MCF 10A (cell line): ENCODE measurements at regions not wholly inside any gene's neighbourhood (a gene's known extent, or its start where the extent isn't known, plus 50 kb on each side); places are given as distances from the start of the nearest gene placed in this dataset.

Experiments used
- BruUV-seq: library from RNA; stranded (reverse); fragments of 400-500 nt; replicated peaks from 2 replicates; lab custom pipeline; 2021; lab: Mats Ljungman, UMichigan
- CTCF ChIA-PET: fragments of 300-600 bp; sonication (Branson Sonifier 250); formaldehyde crosslinking; extraction: SDS; loops from one replicate; lab custom pipeline; 2021; ENCODE audit warnings: antibody characterized with exemption, inconsistent platforms; lab: Yijun Ruan, JAX
- POLR2A ChIA-PET: fragments of 300-600, 350-650 bp; sonication (Branson Sonifier 250); formaldehyde crosslinking; extraction: SDS; loops from one replicate; lab custom pipeline; 2020; ENCODE audit warnings: antibody characterized with exemption, inconsistent platforms; lab: Yijun Ruan, JAX
- DNase-seq: peaks from one replicate; pipeline ENCODE4 v3.0.0-alpha.2; 2018; ENCODE audit not compliant: unreplicated experiment
- H3K27ac Mint-ChIP-seq: one replicate; pipeline ENCODE4 v1.8.0; 2022; ENCODE audit warnings: mild to moderate bottlenecking, low read depth, mixed read lengths; ENCODE audit not compliant: unreplicated experiment
- H3K27me3 Mint-ChIP-seq: one replicate; pipeline ENCODE4 v1.8.0; 2022; ENCODE audit warnings: mixed read lengths; ENCODE audit not compliant: insufficient read depth, unreplicated experiment
- H3K36me3 Mint-ChIP-seq: one replicate; pipeline ENCODE4 v1.8.0; 2022; ENCODE audit warnings: mild to moderate bottlenecking, moderate library complexity, mixed read lengths; ENCODE audit not compliant: insufficient read depth, unreplicated experiment
- H3K4me1 Mint-ChIP-seq: one replicate; pipeline ENCODE4 v1.8.0; 2022; ENCODE audit warnings: mixed read lengths; ENCODE audit not compliant: insufficient read depth, unreplicated experiment
- H3K4me3 Mint-ChIP-seq: one replicate; pipeline ENCODE4 v1.8.0; 2022; ENCODE audit warnings: mild to moderate bottlenecking, moderate library complexity, mixed read lengths; ENCODE audit not compliant: unreplicated experiment
- H3K9me3 Mint-ChIP-seq: one replicate; pipeline ENCODE4 v1.8.0; 2022; ENCODE audit warnings: mixed read lengths; ENCODE audit not compliant: unreplicated experiment
- CTCF ChIP-seq: fragments of 200-600 bp; IDR thresholded peaks from one replicate; pipeline ENCODE4 v1.8.0; 2022; ENCODE audit warnings: antibody characterized with exemption, mild to moderate bottlenecking; ENCODE audit not compliant: unreplicated experiment
- intact Hi-C: fragments of 100-400 bp; cut with micrococcal nuclease; formaldehyde crosslinking; loops from 2 replicates; pipeline ENCODE4 v1.14.1; 2022

GRCh38 chr13:62205273-62205672 is 789.6 kb upstream of the PCDH20 start:
- TF ChIP-seq CTCF: no peak
- H3K4me1 Mint-ChIP-seq: no peaks in the 10 kb centered on the region
- CTCF ChIA-PET: no interaction called here
- intact Hi-C loops: no loop called here
- peaks cover 7% of the 10 kb centered on the region for H3K9me3 Mint-ChIP-seq
- no peak for DNase-seq
- H3K27me3 Mint-ChIP-seq: no peaks in the 10 kb centered on the region
- H3K4me3 Mint-ChIP-seq: no peak overlapping the region
- H3K36me3 Mint-ChIP-seq: no peaks in the 10 kb centered on the region
- no peak overlapping the region for H3K27ac Mint-ChIP-seq
- BruUV-seq: no TSS peak
- POLR2A ChIA-PET: no interaction called here

- BruUV-seq: no TSS peak
- CTCF ChIA-PET: no interaction called here
- Mint-ChIP-seq H3K4me1 (peaks cover 11% of the 10 kb centered on the region), H3K27ac (no peak overlapping the region), H3K4me3 (no peak overlapping the region), H3K27me3 (no peaks in the 10 kb centered on the region), H3K9me3 (no peaks in the 10 kb centered on the region), H3K36me3 (no peaks in the 10 kb centered on the region)
- TF ChIP-seq CTCF: no peak
- DNase-seq: no peak
- POLR2A ChIA-PET: no interaction called here
- intact Hi-C loops: no loop called here
Measured at GRCh38 chr13:62194371-62194770, 778.7 kb upstream of the PCDH20 start.

- DNase-seq: peak; percentile 35
- Mint-ChIP-seq H3K27me3 (no peaks in the 10 kb centered on the region), H3K36me3 (no peaks in the 10 kb centered on the region), H3K27ac (no peak overlapping the region), H3K9me3 (no peaks in the 10 kb centered on the region), H3K4me3 (no peak overlapping the region), H3K4me1 (peaks cover 11% of the 10 kb centered on the region)
- intact Hi-C loops: no loop called here
- BruUV-seq: no TSS peak
- ChIA-PET POLR2A (no interaction called here), CTCF (no interaction called here)
- TF ChIP-seq CTCF: no peak
Measured at GRCh38 chr13:62193919-62194318, 778.3 kb upstream of the PCDH20 start.

GRCh38 chr13:62185631-62186255 is 770.1 kb upstream of the PCDH20 start:
- ChIA-PET POLR2A (interaction anchor here (0.6 kb wide), 1 partner anchor 171 kb away, joined by 3 read pairs; no protein-coding TSS in a partner anchor), CTCF (no interaction called here)
- Mint-ChIP-seq H3K27ac (no peak overlapping the region), H3K4me3 (no peak overlapping the region), H3K36me3 (no peaks in the 10 kb centered on the region), H3K27me3 (no peaks in the 10 kb centered on the region), H3K4me1 (no peaks in the 10 kb centered on the region), H3K9me3 (no peaks in the 10 kb centered on the region)
- intact Hi-C loops: no loop called here
- no peak for DNase-seq
- no peak for TF ChIP-seq CTCF
- BruUV-seq: no TSS peak
